Kasumi-1 (cell line): ENCODE measurements at regions not wholly inside any gene's neighbourhood (a gene's known extent, or its start where the extent isn't known, plus 50 kb on each side); places are given as distances from the start of the nearest gene placed in this dataset.
"Not testable (repeated sequence)": the region's sequence is repeated elsewhere in the genome, so short reads cannot be mapped to it uniquely, and the experiment has no call there.

Source experiments
- DNase-seq, 2 experiments: peaks; one replicate each; lab custom pipeline; 2025; lab: John Stamatoyannopoulos, UW

DNA sequence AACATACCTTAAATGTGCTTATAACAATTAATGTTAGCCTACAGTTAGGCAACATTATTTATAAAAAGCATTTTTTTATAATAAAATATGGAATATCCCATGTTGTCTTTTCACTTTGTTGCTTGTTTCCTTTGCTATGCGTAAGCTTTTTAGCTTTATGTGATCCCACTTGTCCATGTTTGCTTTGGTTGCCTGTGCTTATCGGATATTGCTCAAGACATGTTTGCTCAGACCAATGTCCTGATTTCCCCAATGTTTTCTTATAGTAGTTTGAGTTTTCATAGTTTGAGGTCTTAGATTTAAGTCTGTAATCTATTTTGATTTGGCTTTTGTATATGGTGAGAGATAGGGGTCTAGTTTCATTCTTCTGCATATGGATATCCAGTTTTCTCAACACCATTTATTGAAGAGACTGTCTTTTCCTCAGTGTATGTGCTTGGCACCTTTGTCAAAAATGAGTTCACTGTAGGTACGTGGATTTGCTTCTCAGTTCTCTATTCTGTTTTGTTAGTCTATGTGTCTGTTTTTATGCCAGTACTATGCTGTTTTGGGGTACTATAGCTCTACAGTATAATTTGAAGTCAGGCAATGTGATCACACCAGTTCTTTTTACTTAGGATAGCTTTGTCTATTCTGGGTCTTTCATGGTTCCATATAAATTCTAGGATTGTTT is 592.7 kb upstream of the SEMA6D start:
- DNase-seq, result no peak

DNA sequence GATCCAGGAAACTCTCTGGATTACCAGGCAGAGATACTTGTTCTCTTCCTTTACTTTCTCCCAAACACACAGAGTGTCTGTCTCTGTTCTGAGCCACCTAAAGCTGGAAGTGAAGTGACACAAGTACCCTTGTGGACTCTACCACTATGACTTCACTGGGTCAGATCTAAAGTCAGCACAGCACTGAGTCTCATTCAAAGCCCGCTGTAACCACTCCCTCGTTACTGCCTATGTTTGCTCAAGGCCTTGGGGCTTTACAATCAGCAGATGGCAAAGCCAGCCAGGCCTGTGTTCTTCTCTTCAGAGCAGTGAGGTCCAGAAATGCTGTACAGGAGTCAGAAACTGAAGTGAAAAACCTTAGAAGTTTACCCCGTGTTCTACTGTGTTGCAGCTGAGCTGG is 588.3 kb upstream of the SEMA6D start:
- DNase-seq, result no peak

DNA sequence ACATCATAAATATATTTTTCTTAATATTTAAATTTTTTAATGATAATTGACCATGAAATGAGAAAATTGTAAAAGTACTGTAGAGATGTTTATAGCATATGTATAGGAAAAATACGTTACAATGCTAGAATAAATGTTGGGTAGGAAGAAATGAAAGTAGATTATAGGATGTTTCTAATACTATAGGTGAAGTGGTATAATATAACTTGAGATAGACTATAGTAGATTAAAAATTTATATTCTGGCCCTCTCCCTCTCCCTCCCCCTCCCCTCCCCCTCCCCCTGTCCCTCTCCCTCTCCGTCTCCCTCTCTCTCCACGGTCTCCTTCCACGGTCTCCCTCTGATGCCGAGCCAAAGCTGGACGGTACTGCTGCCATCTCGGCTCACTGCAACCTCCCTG is 585.9 kb upstream of the SEMA6D start:
- not testable (repeated sequence) for DNase-seq

DNA sequence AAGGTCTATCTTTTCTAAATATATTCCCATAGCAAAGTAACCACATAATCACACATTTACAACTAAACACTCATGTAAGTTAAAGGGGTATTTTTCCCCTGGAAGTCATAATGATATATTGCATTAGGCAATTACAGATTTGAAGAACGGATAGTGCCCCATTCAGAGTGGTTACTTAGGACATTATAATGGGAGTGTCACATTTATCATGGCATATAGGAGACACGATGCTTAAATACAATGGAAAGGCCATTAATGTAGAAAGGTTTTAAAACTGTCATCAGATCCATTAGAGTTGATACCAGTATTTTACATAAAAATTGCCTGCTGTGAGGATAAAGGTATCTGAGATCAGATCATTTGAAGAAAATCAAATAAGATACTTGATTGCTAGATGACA is 582.0 kb upstream of the SEMA6D start:
- DNase-seq, result no peak

DNA sequence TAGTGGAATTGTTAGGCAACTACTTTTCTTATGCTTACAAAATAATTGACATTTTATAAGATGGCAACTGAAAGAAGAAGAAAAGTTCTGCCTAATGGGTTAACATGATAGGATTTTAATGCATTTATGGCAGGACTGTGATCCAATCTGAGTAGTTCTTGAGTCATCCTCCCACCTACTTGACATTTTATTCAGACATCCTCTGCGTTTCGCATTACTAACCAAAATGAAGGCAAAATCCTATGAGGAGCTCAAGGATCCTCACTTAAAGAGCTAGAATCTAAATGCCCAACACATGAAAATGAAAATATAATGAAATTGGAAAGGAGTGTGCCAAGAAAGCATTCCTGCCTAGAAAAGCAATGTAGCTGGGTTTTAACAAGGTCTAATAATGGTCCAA is 581.1 kb upstream of the SEMA6D start:
- no peak for DNase-seq

DNA sequence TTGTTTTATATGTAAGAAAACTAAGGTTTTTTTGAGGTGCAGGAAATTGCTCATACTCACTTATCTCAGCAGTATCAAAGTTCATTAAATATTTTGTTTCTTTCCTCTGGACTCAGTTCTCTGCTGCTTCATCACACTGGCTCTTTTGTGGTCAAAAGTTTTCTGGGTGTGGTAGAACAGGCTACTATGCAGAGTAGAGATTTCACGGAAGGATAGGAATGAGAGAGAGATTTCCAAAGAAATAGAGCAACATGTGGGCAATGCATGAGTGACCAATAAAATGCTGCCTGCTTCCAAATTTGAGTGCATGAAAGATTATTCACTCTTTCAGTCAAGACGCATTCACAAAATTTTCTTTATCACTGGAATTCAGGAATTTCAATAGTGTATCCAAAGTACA is 577.3 kb upstream of the SEMA6D start:
- DNase-seq, result no peak

DNA sequence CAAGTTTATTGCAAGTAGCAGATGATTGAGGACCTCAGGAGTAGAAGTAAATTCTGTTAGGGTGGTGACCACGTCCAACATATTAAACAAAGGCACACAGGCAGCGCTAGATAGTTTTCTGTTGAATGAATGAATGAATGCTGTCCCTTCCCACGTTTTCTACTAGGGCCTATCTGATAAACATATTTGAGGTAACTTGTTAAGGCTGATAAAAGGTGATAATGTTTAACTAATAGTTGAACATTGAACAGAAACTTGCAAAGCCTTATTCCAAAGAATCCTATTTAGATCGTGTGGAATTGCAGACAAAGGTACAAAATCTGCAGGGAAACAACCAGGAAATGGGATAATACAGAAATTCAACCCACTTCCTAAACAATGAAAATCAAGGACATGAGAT is 559.5 kb upstream of the SEMA6D start:
- no peak for DNase-seq

DNA sequence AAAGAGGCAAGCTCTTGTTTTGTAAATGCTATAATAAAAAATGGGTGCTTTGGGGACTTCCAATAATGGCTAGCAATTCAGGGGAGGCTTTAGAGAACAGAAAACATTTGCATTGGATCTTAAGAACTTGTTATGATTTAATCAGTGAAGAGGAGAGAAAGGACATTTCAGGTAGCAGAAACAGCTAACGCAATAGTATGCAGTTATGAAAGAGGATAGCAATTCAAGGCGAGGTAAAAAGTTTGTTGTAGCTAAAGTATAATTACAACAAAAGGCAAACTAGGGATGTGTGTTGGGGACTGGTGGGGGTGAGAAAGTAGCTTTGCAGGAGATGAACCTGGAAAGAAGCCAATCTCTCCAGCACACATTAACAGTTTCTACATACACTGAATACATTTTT is 558.7 kb upstream of the SEMA6D start:
- no peak for DNase-seq

DNA sequence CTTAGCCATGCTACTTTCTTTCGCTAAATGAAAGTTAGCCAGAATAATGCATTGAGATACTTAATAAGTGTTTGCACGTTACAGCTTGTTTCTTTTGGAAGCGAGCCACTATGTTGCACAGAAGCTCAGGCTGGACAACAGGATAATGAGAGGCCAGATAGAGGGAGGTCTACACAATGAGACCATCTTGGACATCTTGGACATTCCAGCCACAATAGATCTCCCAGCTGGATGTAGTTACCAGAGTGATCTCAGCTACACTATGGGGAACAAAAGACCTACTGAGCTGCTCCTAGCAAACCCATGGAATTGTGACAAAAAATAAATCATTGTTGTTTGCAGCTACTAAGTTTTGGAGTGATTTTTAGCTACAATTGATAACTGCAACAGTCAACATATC is 540.1 kb upstream of the SEMA6D start:
- no peak for DNase-seq

DNA sequence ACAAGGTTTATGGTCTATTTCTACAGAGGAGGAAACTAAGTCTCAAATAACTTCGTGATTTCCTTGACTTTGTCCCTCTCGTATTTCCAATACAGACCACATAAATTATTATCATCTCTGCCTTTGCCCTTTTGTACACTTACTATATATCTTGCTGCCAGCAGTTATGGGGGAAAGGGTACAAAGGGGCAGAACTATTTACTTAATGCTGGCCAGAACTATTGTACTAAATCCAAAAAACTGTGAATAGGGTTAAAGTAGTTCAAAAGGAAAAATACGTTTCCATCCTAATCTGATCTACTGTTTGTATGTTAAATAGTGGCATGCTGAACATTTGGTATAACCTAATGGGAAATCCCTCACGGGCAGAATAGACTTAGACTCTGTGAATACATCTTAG is 537.3 kb upstream of the SEMA6D start:
- DNase-seq, result no peak

DNA sequence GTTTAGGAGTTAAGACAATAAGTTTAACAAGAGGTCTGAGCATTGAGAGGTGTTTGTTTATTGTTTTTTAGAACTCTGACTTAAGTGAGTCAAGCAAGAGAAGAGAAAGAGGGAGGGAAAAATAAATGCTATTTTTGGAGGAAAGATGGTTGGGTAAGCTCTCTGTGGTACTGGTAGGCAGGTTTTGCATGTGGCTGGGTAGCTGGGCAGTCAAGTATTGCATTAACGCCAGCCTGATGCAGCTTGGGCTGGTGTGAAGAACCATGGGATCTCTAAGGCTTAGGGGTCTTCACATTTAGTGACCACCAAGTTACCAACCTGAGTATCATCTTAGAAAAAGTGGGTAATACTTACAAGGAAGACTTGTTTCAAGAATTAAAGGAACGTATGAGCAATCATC is 534.5 kb upstream of the SEMA6D start:
- DNase-seq, result no peak

DNA sequence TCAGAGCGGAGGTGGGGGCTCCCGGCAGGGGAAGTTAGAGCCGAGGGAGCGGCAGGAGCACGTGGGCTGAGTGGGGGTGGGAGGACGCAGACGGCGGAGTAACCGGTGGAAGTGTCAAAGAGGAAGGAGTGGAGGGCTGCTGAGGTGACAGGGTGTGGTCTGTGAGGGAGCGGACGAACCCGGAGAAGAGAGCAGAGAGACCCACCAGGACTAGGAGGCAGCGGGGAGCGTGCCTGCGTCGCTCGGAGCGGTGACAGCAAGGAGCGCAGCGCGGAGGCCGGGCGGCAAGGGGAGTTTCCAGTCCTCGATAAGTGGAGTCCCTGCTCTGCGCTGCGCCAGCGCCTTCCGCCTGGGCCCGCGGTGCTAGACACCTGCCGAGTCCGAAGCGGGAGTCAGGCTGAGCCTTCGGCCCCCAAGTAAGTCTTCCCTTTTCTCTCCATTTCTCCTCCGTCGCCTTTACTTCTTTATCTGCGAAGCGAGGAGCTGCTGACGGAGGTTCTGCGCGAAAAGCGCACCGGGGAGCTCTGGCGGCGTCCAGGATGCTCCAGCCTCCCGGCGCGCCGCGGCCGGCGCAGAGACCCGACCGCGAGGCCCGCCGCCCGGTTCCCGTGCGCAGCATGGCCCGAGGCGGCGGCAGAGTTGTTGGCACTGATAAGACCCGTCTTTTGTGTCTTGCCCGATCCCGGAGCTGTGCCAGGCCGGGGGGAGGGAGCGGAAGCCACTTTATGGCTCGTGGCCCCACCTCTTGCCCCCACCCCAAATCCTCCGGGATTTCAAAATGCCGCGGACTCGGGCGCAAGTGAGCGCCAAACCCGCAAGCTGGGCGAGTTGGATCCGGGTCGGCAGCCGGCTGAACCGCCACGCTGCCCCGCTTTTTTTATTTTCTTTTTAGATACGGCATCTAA is 533.0 kb upstream of the SEMA6D start:
- no peak for DNase-seq

DNA sequence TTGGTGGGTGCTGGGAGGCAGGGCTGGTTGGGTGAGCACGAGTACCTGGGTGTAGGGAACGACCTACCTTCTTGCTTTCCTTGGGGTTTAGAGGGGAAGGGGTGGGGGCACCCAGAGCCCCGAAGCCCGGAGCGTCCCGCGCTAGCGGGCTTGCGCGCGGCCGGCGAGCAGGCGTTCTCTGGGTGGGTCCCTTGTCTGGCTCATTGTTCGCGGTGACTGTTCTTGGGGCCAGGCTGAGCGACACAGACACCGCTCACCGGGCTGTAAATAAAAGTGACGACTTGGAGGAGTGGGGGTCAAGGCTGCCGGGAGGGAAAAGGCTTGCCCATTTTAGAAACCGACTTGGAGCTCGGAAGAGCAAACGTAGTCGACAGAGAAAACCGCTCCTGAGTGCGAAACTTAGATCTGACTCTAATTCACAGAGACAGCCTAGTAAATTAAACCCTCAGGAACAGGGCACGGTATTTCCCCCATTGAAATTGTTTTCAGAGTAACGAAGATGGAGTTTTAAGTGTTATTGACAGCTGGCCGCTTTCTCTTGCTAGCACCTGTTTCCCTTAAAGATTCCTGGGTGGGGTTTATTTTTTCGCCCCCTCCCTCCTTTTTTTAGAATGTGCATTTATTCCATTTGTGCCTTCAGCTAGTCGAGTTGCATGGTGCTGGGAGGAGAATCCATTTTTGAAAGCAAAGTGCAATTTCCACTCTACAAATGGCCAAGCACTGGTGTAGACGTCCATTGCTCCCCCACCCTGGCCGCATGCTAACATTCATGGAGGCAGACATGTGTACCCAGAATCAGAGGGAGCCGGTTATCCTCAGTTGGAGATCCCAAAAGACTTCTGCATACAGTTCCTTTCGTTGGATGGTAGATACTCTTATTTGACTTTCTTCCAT is 532.1 kb upstream of the SEMA6D start:
- DNase-seq, result no peak

DNA sequence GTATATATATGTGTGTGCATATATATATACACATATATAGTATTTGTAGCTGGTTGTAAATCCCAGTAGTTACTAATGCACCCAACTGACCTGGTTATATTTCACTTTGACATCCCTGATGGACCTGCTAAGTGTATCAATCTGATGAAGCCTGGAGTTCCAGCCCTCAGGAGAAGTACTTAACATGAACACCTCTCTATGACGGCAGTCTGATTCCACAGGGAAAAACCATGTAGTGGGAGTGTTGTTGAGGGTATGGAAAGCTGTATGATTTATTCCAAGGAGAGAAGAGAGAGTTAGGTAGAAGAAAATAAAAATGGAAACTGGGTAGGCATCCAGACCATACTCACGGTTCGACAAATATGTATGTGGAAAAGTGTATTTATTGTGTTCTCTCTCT is 531.2 kb upstream of the SEMA6D start:
- no peak for DNase-seq

DNA sequence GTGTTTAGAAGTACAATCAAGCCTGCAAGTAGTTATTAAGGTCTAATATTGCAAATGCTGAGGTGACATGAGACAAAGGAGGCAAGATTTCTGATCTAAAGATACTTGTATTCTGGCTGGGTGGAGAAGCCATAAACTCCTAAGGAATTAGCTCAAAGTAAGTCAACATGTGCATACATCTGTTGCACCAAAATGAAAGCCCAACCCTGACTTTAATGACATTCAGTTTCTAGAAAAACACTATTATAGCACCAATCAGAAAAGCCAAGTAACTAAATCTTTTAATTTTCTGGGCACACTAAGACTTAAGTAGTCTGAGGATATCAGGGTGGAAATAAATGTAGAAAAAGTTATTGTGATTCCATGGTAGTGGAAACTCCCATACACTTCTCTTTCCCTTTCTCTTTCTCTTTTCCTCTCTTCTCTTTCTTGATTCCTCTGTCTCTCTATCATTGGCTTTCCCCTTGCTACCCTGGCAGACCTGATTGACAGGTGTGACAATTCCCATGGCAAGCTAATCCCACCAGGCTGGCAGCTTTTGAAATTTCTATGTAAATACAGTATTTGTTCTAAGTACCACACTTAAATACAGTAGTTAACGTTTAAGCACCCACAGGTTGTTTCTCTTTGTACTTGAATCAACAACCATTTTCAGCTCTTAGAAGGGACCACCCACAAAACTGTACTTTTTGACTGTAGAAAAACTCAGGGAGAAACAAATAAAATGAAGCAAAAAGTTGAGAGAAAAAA is 528.4 kb upstream of the SEMA6D start:
- no peak for DNase-seq

DNA sequence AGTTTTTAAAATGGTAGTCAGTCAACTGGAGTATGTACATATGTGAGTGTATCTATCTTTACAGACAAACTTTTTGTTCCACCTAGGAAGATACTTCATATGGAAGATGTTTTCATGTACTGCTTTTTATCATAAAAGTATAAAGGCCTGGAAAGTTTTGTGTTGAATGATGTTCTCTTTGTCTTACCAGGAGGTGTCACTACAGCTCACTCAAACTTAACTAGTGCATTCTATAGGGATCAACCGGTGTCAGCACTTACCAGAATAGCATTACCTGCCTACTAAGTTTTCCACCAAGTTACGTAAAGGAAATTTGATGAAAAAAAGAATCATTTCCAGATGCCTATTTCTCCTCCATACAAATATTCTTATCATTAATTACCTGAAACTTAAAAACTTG is 522.6 kb upstream of the SEMA6D start:
- DNase-seq, result peak; percentile 52 to 63

DNA sequence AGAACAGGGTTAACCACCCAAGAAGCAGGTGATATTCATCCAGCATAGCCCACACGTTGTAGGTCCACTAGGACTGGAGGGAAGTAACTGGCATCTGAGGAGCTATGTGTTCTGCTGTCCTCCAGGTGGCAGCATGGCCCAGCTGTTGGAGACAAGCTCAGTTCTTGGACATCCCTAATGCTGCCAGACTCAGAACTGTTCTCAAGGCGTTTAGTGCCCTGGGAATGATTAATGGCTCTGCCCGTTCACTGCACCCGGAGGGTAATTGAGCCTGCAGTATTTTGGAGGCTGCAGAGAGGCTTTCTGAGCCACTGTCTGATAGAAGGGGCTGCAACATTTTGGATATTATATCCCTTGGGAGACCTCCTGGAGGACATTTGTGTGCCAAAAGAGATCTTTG is 521.3 kb upstream of the SEMA6D start:
- peak; percentile 87 to 88 for DNase-seq

DNA sequence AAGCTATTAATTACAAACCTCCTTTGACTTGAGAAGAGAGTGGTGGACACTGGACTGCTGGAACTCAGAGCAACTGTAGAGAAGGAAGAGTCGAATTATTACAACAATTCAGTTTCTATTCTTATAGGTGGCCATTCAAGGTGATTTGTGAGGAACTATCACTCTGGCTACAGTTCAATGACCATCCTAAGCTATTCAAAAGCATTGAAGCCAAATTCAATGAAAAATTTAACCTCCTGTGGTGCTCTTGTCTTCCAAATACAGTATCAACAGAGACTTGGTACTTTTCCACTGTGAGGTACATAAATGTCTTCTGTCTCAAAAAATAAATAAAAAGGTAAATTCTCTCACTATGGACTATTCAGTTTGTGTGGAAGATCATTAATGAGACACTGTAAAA is 513.3 kb upstream of the SEMA6D start:
- no peak for DNase-seq

DNA sequence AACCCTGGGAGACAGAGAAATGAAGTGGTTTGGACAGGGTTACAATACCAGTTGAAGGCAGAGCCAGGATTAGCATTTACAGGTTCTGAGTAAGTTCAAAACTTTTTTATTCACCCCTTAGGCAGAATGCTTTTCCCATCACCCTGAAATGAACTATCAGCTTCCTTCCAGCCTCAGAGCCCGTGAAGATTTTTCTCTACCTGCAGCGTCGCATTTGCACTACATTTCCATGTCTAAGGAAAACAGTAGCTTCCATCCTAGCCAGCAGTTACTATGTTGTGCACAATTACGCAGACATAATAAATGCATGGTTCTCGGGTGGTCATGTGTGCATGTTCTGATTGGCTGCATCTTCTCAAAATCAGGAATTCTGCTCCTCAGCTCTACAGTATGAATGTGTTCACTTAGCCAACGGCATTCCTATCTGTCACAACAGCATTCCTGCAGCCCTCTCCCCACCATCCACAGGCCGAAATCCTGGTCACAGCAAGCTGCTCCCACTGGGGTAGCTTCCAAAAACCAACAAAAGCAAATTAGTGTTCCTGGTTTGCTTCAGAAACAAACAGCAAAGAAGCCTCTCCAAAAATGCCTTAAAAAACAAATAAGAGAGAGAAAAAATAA is 510.8 kb upstream of the SEMA6D start:
- DNase-seq, result no peak

DNA sequence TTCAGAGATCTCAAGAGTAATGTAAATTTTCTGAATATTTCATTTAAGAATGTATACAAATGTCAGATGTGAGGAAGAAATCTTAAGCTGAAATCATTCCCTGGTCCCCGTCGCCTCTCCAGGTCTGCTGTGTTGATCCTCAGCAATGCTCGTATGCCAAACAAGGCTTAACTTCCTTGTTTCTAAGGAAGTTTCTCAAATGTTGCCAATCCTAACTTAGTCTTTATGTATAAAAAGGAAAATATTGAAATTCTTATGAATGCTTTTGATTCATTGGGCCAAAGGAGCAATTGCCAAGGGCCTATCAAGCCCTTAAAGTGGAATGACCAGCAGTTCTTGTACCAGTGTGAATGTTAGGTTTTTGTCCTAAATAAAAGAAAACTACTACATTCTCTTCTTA is 507.7 kb upstream of the SEMA6D start:
- no peak for DNase-seq

DNA sequence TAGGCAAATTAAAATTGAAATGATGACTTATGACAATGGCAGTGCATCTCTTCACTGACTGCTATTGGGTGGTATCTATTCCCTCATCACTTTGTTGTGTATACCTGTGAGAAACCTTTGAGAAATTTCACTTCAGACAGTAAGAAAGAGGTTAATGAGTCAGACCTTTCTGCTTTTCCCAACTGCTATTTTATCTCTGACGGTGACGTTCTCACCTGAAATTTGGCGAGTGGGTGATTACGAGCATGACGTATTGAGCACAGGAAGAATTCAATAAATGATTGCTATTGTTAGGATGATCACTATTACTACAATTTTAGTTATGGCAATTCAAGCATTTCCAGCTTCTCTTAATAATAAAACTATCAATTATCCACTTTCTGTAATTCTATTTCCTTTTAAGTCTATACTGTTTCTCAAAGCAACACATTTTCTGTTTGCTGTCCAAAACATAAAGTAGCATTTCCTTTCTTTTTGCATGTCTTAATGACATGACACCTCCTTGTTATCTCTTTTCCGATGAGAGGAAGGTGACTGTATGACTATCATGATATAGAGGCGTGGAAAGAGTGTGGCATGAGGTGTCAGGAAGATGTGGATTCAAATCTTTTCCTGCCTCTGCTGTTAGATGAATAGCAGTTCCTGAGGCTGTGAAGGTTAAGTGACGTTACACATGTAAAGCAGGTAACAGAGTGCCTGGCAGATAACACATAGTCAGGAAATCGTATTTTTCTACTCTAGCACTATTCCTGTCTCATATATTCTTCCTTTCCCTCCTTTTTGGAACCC is 504.9 kb upstream of the SEMA6D start:
- no peak for DNase-seq
